HCT116 (cell line): ENCODE measurements at regions not wholly inside any gene's neighbourhood (a gene's known extent, or its start where the extent isn't known, plus 50 kb on each side); places are given as distances from the start of the nearest gene placed in this dataset.

Experiments
- ATAC-seq: fragments of 200-7000 bp; cut with Tn5 transposase; 2 replicates; pipeline ENCODE4 v1.9.1; 2020; ENCODE audit warnings: mild to moderate bottlenecking, moderate library complexity
- BruUV-seq: library from RNA; stranded (reverse); fragments of 400-500 nt; replicated peaks from 2 replicates; lab custom pipeline; 2021; lab: Mats Ljungman, UMichigan
- CTCF ChIA-PET: fragments of 300-600 bp; sonication (Branson Sonifier 250); formaldehyde crosslinking; loops from one replicate; lab custom pipeline; 2021; ENCODE audit warnings: antibody characterized with exemption; lab: Charles Lee
- POLR2A ChIA-PET: fragments of 300-600, 350-600 bp; sonication (Branson Sonifier 250); formaldehyde crosslinking; loops from one replicate; lab custom pipeline; 2021; ENCODE audit warnings: antibody characterized with exemption; lab: Charles Lee
- RAD21 ChIA-PET, 2 experiments: fragments of 300-600 bp; sonication (Branson Sonifier 250); formaldehyde crosslinking; loops; one replicate each; lab custom pipeline; 2023; ENCODE audit warnings: low total read pairs in 2 of 2; ENCODE audit not compliant: uncharacterized antibody in 2 of 2, unreplicated experiment in 2 of 2, low non-redundant PET in 1 of 2; lab: Charles Lee
- DNase-seq: peaks from one replicate; pipeline ENCODE4 v3.0.0-alpha.2; 2010; ENCODE audit warnings: low read depth, low spot score
- H2AFZ ChIP-seq: fragments of 200-600 bp; shearing (Covaris generic), sonication (generic); 2 replicates; pipeline ENCODE4 v1.6.1; 2017; ENCODE audit warnings: low read depth, mixed run types, mixed read lengths, antibody characterized with exemption, low read length; ENCODE audit not compliant: poor library complexity, severe bottlenecking
- H3K27ac ChIP-seq: 2 replicates; pipeline ENCODE4 v1.5.1; 2012; ENCODE audit warnings: low read depth, low read length
- H3K27me3 ChIP-seq: fragments of 200-600 bp; sonication (generic); 2 replicates; pipeline ENCODE4 v1.6.1; 2016; ENCODE audit warnings: mixed run types, low read length, mixed read lengths; ENCODE audit not compliant: insufficient read depth
- H3K36me3 ChIP-seq, 2 experiments: fragments of 200-500 bp in 1 of 2; fragments of 200-600 bp in 1 of 2; sonication (Bioruptor generic) in 1 of 2; sonication (generic) in 1 of 2; 2 replicates each; pipeline versions ENCODE4 v1.5.1 to v1.6.1; 2014 to 2016; ENCODE audit warnings: low read length in 2 of 2, inconsistent platforms in 1 of 2, mixed read lengths in 1 of 2, mixed run types in 1 of 2; ENCODE audit not compliant: insufficient read depth in 2 of 2, control insufficient read depth in 1 of 2
- H3K4me1 ChIP-seq, 2 experiments: fragments of 200-600 bp in 1 of 2; sonication (generic) in 1 of 2; 2 replicates each; pipeline versions ENCODE4 v1.5.1 to v1.6.1; 2012 to 2017; ENCODE audit warnings: low read length in 2 of 2, inconsistent platforms in 1 of 2, mild to moderate bottlenecking in 1 of 2, mixed read lengths in 1 of 2, mixed run types in 1 of 2, moderate library complexity in 1 of 2; ENCODE audit not compliant: insufficient read depth in 2 of 2, control insufficient read depth in 1 of 2
- H3K4me2 ChIP-seq: fragments of 200-600 bp; sonication (generic); 2 replicates; pipeline ENCODE4 v1.6.1; 2017; ENCODE audit warnings: mixed run types, low read length, mixed read lengths
- H3K4me3 ChIP-seq, 2 experiments: fragments of 200-600 bp in 1 of 2; sonication (generic) in 1 of 2; replicated peaks in 1 of 2; 2 replicates each; pipeline ENCODE4 v1.5.1; 2011 to 2016; ENCODE audit warnings: low read length in 2 of 2, control low read depth in 1 of 2, low read depth in 1 of 2, mild to moderate bottlenecking in 1 of 2, mixed read lengths in 1 of 2, mixed run types in 1 of 2
- H3K79me2 ChIP-seq: fragments of 200-600 bp; sonication (generic); 2 replicates; pipeline ENCODE4 v1.6.1; 2017; ENCODE audit warnings: mild to moderate bottlenecking, mixed run types, low read length, moderate library complexity, mixed read lengths; ENCODE audit not compliant: insufficient read depth
- H3K9ac ChIP-seq: fragments of 200-600 bp; sonication (generic); 2 replicates; pipeline ENCODE4 v1.6.1; 2016; ENCODE audit warnings: low read length, mixed read lengths
- H3K9me2 ChIP-seq: fragments of 200-600 bp; sonication (generic), shearing (Covaris generic); 2 replicates; pipeline ENCODE4 v1.6.1; 2017; ENCODE audit warnings: mixed run types, mild to moderate bottlenecking, moderate library complexity; ENCODE audit not compliant: insufficient read depth
- H3K9me3 ChIP-seq, 2 experiments: fragments of 200-500 bp in 1 of 2; fragments of 200-600 bp in 1 of 2; sonication (Bioruptor generic) in 1 of 2; sonication (generic) in 1 of 2; 2 replicates each; pipeline ENCODE4 v1.6.1; 2014 to 2017; ENCODE audit warnings: low read length in 2 of 2, mixed read lengths in 2 of 2, inconsistent platforms in 1 of 2, low read depth in 1 of 2, mild to moderate bottlenecking in 1 of 2, mixed run types in 1 of 2, moderate library complexity in 1 of 2; ENCODE audit not compliant: control insufficient read depth in 1 of 2, insufficient read depth in 1 of 2
- H4K20me1 ChIP-seq: fragments of 200-600 bp; sonication (generic), shearing (Covaris generic); 2 replicates; pipeline ENCODE4 v1.6.1; 2017; ENCODE audit warnings: mixed run types, mild to moderate bottlenecking, moderate library complexity; ENCODE audit not compliant: insufficient read depth
- CEBPB ChIP-seq: IDR thresholded peaks from 2 replicates; pipeline ENCODE4 v1.6.1; 2012; ENCODE audit warnings: low read depth
- ELF1 ChIP-seq: IDR thresholded peaks from 2 replicates; pipeline ENCODE4 v1.6.1; 2012; ENCODE audit warnings: low read depth, borderline replicate concordance
- EZH2phosphoT487 ChIP-seq: fragments of 200-600 bp; IDR thresholded peaks from 2 replicates; pipeline ENCODE4 v1.6.1; 2018; ENCODE audit warnings: antibody characterized with exemption, borderline replicate concordance
- FOSL1 ChIP-seq: IDR thresholded peaks from 2 replicates; pipeline ENCODE4 v1.6.1; 2012; ENCODE audit warnings: low read depth
- JUND ChIP-seq: IDR thresholded peaks from 2 replicates; pipeline ENCODE4 v1.6.1; 2012
- SP1 ChIP-seq: IDR thresholded peaks from 2 replicates; pipeline ENCODE4 v1.6.1; 2012; ENCODE audit warnings: low read depth
- TCF7L2 ChIP-seq: IDR thresholded peaks from 2 replicates; pipeline ENCODE4 v1.7.0; 2011; ENCODE audit warnings: borderline replicate concordance, inconsistent platforms; ENCODE audit not compliant: insufficient read depth, insufficient read length; ENCODE audit errors: extremely low read depth
- ZNF274 ChIP-seq: fragments of 200-500 bp; sonication (Bioruptor generic); IDR thresholded peaks from 2 replicates; pipeline ENCODE4 v1.6.1; 2014; ENCODE audit warnings: mild to moderate bottlenecking, low read depth, low read length, inconsistent platforms
- intact Hi-C: fragments of 100-400 bp; cut with micrococcal nuclease; formaldehyde crosslinking; loops from 2 replicates; pipeline ENCODE4 v1.10.0; 2022
- TF ChIP-seq, protein P1 (sequence below): IDR thresholded peaks from 2 replicates; pipeline ENCODE4 v1.6.1; 2012
- TF ChIP-seq, protein P2 (sequence below), 3 experiments: fragments of 200-600 bp in 1 of 3; sonication (generic) in 1 of 3; IDR thresholded peaks in 2 of 3; conservative IDR thresholded peaks in 1 of 3; 2 replicates each; pipeline ENCODE4 v1.5.1; 2012 to 2017; ENCODE audit warnings: low read depth in 2 of 3, low read length in 2 of 3, antibody characterized with exemption in 1 of 3, borderline replicate concordance in 1 of 3, control low read depth in 1 of 3, mild to moderate bottlenecking in 1 of 3, mixed read lengths in 1 of 3, mixed run types in 1 of 3, moderate library complexity in 1 of 3; ENCODE audit not compliant: insufficient read depth in 1 of 3

DNA sequence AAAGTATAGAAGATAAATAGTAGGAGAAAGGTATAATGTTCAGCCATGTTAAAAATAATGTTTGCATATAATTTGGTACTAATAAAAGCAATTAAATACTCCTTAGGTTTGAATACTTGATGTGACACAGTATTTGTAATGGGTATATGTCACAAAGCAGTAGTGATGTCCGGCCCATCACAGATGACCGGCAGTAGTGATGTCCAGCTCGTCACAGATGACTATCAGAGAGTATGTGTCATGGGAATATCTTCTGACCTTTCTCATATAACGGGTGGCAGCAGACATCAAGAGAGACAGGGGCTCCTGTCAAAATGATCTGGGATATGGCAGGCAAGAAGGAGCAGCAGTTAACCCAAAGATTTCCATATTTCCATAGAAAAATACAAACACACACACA, 477.4 kb upstream of the KLF6 start:
- H3K9ac ChIP-seq, result no peak overlapping the region
- ATAC-seq (no peak), DNase-seq (no peak)
- ChIA-PET POLR2A (interaction anchor here (1.2 kb wide), 1 partner anchor 19 kb away, joined by 3 read pairs; no protein-coding TSS in a partner anchor), CTCF (interaction anchor here (0.6 kb wide), 1 partner anchor 268 kb away, joined by 3 read pairs; no protein-coding TSS in a partner anchor), RAD21 (no interaction called here)
- no peak overlapping the region for H2AFZ ChIP-seq
- H3K4me1 ChIP-seq, result peaks cover 7 to 8% of the 10 kb centered on the region in 2 experiments; a peak in 3 of 4 replicates
- no peak overlapping the region for H3K27ac ChIP-seq
- H3K9me2 ChIP-seq, result no peaks in the 10 kb centered on the region
- H3K4me2 ChIP-seq, result no peak overlapping the region
- TF ChIP-seq ELF1, result no peak
- no peak for TF ChIP-seq CEBPB
- no peak for TF ChIP-seq TCF7L2
- TF ChIP-seq EZH2phosphoT487, result no peak
- TF ChIP-seq, protein P1, sequence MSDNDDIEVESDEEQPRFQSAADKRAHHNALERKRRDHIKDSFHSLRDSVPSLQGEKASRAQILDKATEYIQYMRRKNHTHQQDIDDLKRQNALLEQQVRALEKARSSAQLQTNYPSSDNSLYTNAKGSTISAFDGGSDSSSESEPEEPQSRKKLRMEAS, result no peak
- TF ChIP-seq JUND, result no peak
- no peak for TF ChIP-seq SP1
- TF ChIP-seq, protein P2, sequence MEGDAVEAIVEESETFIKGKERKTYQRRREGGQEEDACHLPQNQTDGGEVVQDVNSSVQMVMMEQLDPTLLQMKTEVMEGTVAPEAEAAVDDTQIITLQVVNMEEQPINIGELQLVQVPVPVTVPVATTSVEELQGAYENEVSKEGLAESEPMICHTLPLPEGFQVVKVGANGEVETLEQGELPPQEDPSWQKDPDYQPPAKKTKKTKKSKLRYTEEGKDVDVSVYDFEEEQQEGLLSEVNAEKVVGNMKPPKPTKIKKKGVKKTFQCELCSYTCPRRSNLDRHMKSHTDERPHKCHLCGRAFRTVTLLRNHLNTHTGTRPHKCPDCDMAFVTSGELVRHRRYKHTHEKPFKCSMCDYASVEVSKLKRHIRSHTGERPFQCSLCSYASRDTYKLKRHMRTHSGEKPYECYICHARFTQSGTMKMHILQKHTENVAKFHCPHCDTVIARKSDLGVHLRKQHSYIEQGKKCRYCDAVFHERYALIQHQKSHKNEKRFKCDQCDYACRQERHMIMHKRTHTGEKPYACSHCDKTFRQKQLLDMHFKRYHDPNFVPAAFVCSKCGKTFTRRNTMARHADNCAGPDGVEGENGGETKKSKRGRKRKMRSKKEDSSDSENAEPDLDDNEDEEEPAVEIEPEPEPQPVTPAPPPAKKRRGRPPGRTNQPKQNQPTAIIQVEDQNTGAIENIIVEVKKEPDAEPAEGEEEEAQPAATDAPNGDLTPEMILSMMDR (IDR thresholded peaks at IDR 0.05 in 2 of 3, conservative IDR thresholded peaks at IDR 0.05 in 1 of 3; ENCODE audit: borderline replicate concordance in 1 of 3, insufficient read depth in 1 of 3, low read depth in 2 of 3, low read length in 2 of 3), result no peak
- TF ChIP-seq FOSL1, result no peak
- no peak for TF ChIP-seq ZNF274
- no peaks in the 10 kb centered on the region for H3K79me2 ChIP-seq
- H3K9me3 ChIP-seq, result no peaks in the 10 kb centered on the region
- no peaks in the 10 kb centered on the region for H3K36me3 ChIP-seq
- intact Hi-C loops, result no loop called here
- BruUV-seq, result no TSS peak
- no peaks in the 10 kb centered on the region for H4K20me1 ChIP-seq
- H3K27me3 ChIP-seq, result no peaks in the 10 kb centered on the region
- H3K4me3 ChIP-seq, result no peak overlapping the region
